ENCODE measurements at regions not wholly inside any gene's neighbourhood (a gene's known extent, or its start where the extent isn't known, plus 50 kb on each side); places are given as distances from the start of the nearest gene placed in this dataset.

GRCh38 chr3:30344288-30344687 is 262.1 kb upstream of the TGFBR2 start:
- WGBS (ENCODE audit: insufficient coverage): no CpG with 5 or more reads among the region's 1 CpG

GRCh38 chr3:30346933-30347320 is 259.5 kb upstream of the TGFBR2 start:
- Histone ChIP-seq H3K27me3 (ENCODE audit: control insufficient read depth in 2 of 2, insufficient read depth in 2 of 2, low read length in 2 of 2) (no peaks in the 10 kb centered on the region), H3K79me2 (ENCODE audit: insufficient read depth, low read length) (no peaks in the 10 kb centered on the region), H3K27ac (ENCODE audit: low read depth in 1 of 2, low read length in 2 of 2) (no peak overlapping the region), H3K36me3 (replicated peaks in 1 of 2; ENCODE audit: control insufficient read depth in 1 of 2, insufficient read depth in 2 of 2, low read length in 2 of 2) (no peaks in the 10 kb centered on the region), H3K9me3 (replicated peaks in 1 of 2; ENCODE audit: control insufficient read depth in 1 of 2, insufficient read depth in 1 of 2, low read length in 2 of 2) (no peaks in the 10 kb centered on the region), H3K4me2 (replicated peaks; ENCODE audit: extremely low read depth, low read length, poor library complexity, severe bottlenecking) (no peak overlapping the region), H2AFZ (ENCODE audit: insufficient read depth, low read depth, low read length, poor library complexity, severe bottlenecking) (no peak overlapping the region), H3K4me1 (ENCODE audit: control insufficient read depth in 1 of 2, insufficient read depth in 2 of 2, low read length in 2 of 2) (no peaks in the 10 kb centered on the region), H4K20me1 (ENCODE audit: insufficient read depth, low read length) (no peaks in the 10 kb centered on the region), H3K9ac (ENCODE audit: insufficient read depth, low read length, poor library complexity, severe bottlenecking) (no peak overlapping the region), H3K4me3 (replicated peaks in 1 of 3; ENCODE audit: low read depth in 2 of 3, low read length in 3 of 3) (no peak overlapping the region)
- no peaks in the 10 kb centered on the region for H3K27me3 Mint-ChIP-seq (ENCODE audit: low read depth in 3 of 3)
- intact Hi-C loops (cut with micrococcal nuclease): no loop called here
- H3K27ac Mint-ChIP-seq: no peak overlapping the region
- no peaks in the 10 kb centered on the region for H3K36me3 Mint-ChIP-seq
- no peaks in the 10 kb centered on the region for H3K9me3 Mint-ChIP-seq
- no peaks in the 10 kb centered on the region for H3K4me1 Mint-ChIP-seq
- H3K4me3 Mint-ChIP-seq: no peak overlapping the region
- no peak for TF ChIP-seq CTCF (IDR thresholded peaks at IDR 0.05)
- DNase-seq: no peak

More at GRCh38 chr3:30344288-30344687, 262.1 kb upstream of the TGFBR2 start:
- H3K4me3 ChIP-seq (replicated peaks in 1 of 3; ENCODE audit: low read depth in 2 of 3, low read length in 3 of 3): no peak overlapping the region
- H3K4me2 ChIP-seq (replicated peaks; ENCODE audit: extremely low read depth, low read length, poor library complexity, severe bottlenecking): no peak overlapping the region
- H3K4me1 ChIP-seq (ENCODE audit: control insufficient read depth in 1 of 2, insufficient read depth in 2 of 2, low read length in 2 of 2): no peaks in the 10 kb centered on the region
- no peaks in the 10 kb centered on the region for H3K9me3 Mint-ChIP-seq
- no peak overlapping the region for H3K9ac ChIP-seq (ENCODE audit: insufficient read depth, low read length, poor library complexity, severe bottlenecking)
- no peak for DNase-seq
- H3K27ac Mint-ChIP-seq: no peak overlapping the region
- no peaks in the 10 kb centered on the region for H3K27me3 ChIP-seq (ENCODE audit: control insufficient read depth in 2 of 2, insufficient read depth in 2 of 2, low read length in 2 of 2)
- H3K36me3 ChIP-seq (replicated peaks in 1 of 2; ENCODE audit: control insufficient read depth in 1 of 2, insufficient read depth in 2 of 2, low read length in 2 of 2): no peaks in the 10 kb centered on the region
- H2AFZ ChIP-seq (ENCODE audit: insufficient read depth, low read depth, low read length, poor library complexity, severe bottlenecking): no peak overlapping the region
- peaks cover 0 to 1% (median 0%) of the 10 kb centered on the region in 3 donors for H3K27me3 Mint-ChIP-seq (ENCODE audit: low read depth in 3 of 3)
- TF ChIP-seq CTCF (IDR thresholded peaks at IDR 0.05): no peak
- H4K20me1 ChIP-seq (ENCODE audit: insufficient read depth, low read length): no peaks in the 10 kb centered on the region
- no peaks in the 10 kb centered on the region for H3K9me3 ChIP-seq (replicated peaks in 1 of 2; ENCODE audit: control insufficient read depth in 1 of 2, insufficient read depth in 1 of 2, low read length in 2 of 2)
- no peaks in the 10 kb centered on the region for H3K79me2 ChIP-seq (ENCODE audit: insufficient read depth, low read length)
- intact Hi-C loops (cut with micrococcal nuclease): no loop called here
- H3K4me1 Mint-ChIP-seq: no peaks in the 10 kb centered on the region
- no peak overlapping the region for H3K4me3 Mint-ChIP-seq
- H3K27ac ChIP-seq (ENCODE audit: low read depth in 1 of 2, low read length in 2 of 2): no peak overlapping the region
- H3K36me3 Mint-ChIP-seq: no peaks in the 10 kb centered on the region

Measured in CD14-positive monocyte (primary cell).